ENCODE measurements at regions not wholly inside any gene's neighbourhood (a gene's known extent, or its start where the extent isn't known, plus 50 kb on each side); places are given as distances from the start of the nearest gene placed in this dataset.

GRCh38 chr15:69513450-69513960, 60.9 kb downstream of the RPLP1 start:
- H3K4me3 ChIP-seq (ENCODE audit: low read depth, low read length): no peak overlapping the region
- DNase-seq: no peak
- H3K27me3 ChIP-seq: no peaks in the 10 kb centered on the region
- no peaks in the 10 kb centered on the region; the same call in 1 of the 2 replicates for H3K9me3 ChIP-seq
- TF ChIP-seq CTCF (IDR thresholded peaks at IDR 0.05; ENCODE audit: low read depth, low read length): no peak
- H3K36me3 ChIP-seq: no peaks in the 10 kb centered on the region
- H3K4me1 ChIP-seq: no peaks in the 10 kb centered on the region

GRCh38 chr15:69513986-69514385, 61.4 kb downstream of the RPLP1 start:
- Histone ChIP-seq H3K4me3 (ENCODE audit: low read depth, low read length) (no peak overlapping the region), H3K27me3 (0 out of 2 replicates have a peak, but pooled peaks cover 3% of the 10 kb centered on the region), H3K9me3 (no peaks in the 10 kb centered on the region; the same call in 1 of the 2 replicates), H3K4me1 (no peaks in the 10 kb centered on the region), H3K36me3 (no peaks in the 10 kb centered on the region)
- TF ChIP-seq CTCF (IDR thresholded peaks at IDR 0.05; ENCODE audit: low read depth, low read length): no peak
- DNase-seq: no peak

- Histone ChIP-seq H3K4me1 (no peaks in the 10 kb centered on the region), H3K27me3 (0 out of 2 replicates have a peak, but pooled peaks cover 3% of the 10 kb centered on the region), H3K4me3 (ENCODE audit: low read depth, low read length) (no peak overlapping the region), H3K9me3 (no peaks in the 10 kb centered on the region; the same call in 1 of the 2 replicates), H3K36me3 (no peaks in the 10 kb centered on the region)
- TF ChIP-seq CTCF (IDR thresholded peaks at IDR 0.05; ENCODE audit: low read depth, low read length): no peak
- no peak for DNase-seq
Measured at GRCh38 chr15:69515508-69515907, 62.9 kb downstream of the RPLP1 start.

- TF ChIP-seq CTCF (IDR thresholded peaks at IDR 0.05; ENCODE audit: low read depth, low read length): no peak
- Histone ChIP-seq H3K36me3 (no peaks in the 10 kb centered on the region), H3K9me3 (no peaks in the 10 kb centered on the region; the same call in 1 of the 2 replicates), H3K4me1 (no peaks in the 10 kb centered on the region), H3K27me3 (0 out of 2 replicates have a peak, but pooled peaks cover 3% of the 10 kb centered on the region), H3K4me3 (ENCODE audit: low read depth, low read length) (no peak overlapping the region)
- DNase-seq: no peak
Measured at GRCh38 chr15:69515926-69516325, 63.3 kb downstream of the RPLP1 start.

- no peak for DNase-seq
Measured at GRCh38 chr15:69517052-69517451, 64.4 kb downstream of the RPLP1 start.

More at GRCh38 chr15:69517052-69517451, 64.4 kb downstream of the RPLP1 start:
- no peaks in the 10 kb centered on the region; the same call in 1 of the 2 replicates for H3K9me3 ChIP-seq
- H3K4me3 ChIP-seq (ENCODE audit: low read depth, low read length): no peak overlapping the region
- H3K27me3 ChIP-seq: 0 out of 2 replicates have a peak, but pooled peaks cover 3% of the 10 kb centered on the region
- no peak for TF ChIP-seq CTCF (IDR thresholded peaks at IDR 0.05; ENCODE audit: low read depth, low read length)
- no peaks in the 10 kb centered on the region for H3K36me3 ChIP-seq
- H3K4me1 ChIP-seq: no peaks in the 10 kb centered on the region

Data from BE2C (cell line).